ENCODE measurements at regions not wholly inside any gene's neighbourhood (a gene's known extent, or its start where the extent isn't known, plus 50 kb on each side); places are given as distances from the start of the nearest gene placed in this dataset.

DNA sequence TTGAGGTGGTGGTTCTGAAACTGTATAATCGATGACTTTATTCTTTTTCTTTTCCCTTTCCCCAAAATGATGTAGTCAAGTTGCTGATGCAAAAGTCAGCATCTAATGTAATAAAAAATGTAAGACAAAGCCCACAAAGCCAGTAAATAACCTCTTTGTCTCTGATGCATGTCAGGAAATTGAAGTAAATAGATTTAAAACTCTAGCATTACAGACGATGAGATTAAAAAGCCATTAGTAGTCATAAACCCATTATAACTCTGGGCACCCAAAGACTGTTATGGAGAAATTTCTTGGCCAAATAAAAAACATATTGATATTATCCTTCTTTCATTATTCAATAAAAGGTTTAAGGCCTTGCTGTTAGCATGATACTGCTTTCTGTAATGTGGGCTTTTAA is 548.7 kb downstream of the TUSC1 start:
- no peak overlapping the region for H3K27ac ChIP-seq (ENCODE audit: low read depth, low read length, poor library complexity, severe bottlenecking)
- ChIA-PET POLR2A (ENCODE audit: low non-redundant PET) (no interaction called here), CTCF (no interaction called here)
- H3K36me3 ChIP-seq (ENCODE audit: insufficient read depth, low read length, poor library complexity, severe bottlenecking), result no peaks in the 10 kb centered on the region
- BruUV-seq (replicated peaks), result no TSS peak
- no peaks in the 10 kb centered on the region for H3K4me1 ChIP-seq (ENCODE audit: insufficient read depth, low read length, poor library complexity, severe bottlenecking)
- DNase-seq (ENCODE audit: low spot score), result no peak
- H3K4me3 ChIP-seq (ENCODE audit: low read depth, low read length, poor library complexity, severe bottlenecking), result no peak overlapping the region
- H3K9me3 ChIP-seq (ENCODE audit: low read depth, low read length, poor library complexity, severe bottlenecking), result no peaks in the 10 kb centered on the region
- intact Hi-C loops (cut with micrococcal nuclease; ENCODE audit: unreplicated experiment), result no loop called here
- no peaks in the 10 kb centered on the region for H3K27me3 ChIP-seq (replicated peaks; ENCODE audit: insufficient read depth, low read depth, low read length, poor library complexity)
- no peak for TF ChIP-seq CTCF (conservative IDR thresholded peaks at IDR 0.05; ENCODE audit: low read depth, low read length)
- no peak for TF ChIP-seq EZH2 (IDR thresholded peaks at IDR 0.05; ENCODE audit: borderline replicate concordance, low read depth, low read length, poor library complexity, severe bottlenecking)

DNA sequence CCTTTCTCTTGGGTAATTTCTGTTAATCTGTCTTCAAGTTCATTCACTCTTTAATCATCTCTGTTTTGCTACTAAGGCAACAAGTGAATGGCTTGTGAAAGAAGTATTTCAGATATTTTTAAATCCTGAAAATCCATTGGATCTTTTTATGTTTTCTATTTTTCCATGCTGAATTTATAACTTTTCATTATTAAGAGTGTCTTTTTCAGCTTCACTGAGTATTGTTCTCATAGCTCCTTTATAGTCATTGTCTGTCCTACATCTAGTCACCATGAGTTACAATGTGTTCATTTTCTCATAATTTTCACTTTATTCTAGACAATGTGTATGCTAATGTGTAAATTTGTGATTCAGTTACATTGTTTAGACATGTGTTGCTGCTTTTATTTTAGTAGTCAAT is 556.4 kb downstream of the TUSC1 start:
- no peak for DNase-seq (ENCODE audit: low spot score)
- ChIA-PET POLR2A (ENCODE audit: low non-redundant PET) (no interaction called here), CTCF (no interaction called here)
- Histone ChIP-seq H3K27ac (ENCODE audit: low read depth, low read length, poor library complexity, severe bottlenecking) (no peak overlapping the region), H3K4me1 (ENCODE audit: insufficient read depth, low read length, poor library complexity, severe bottlenecking) (no peaks in the 10 kb centered on the region), H3K4me3 (ENCODE audit: low read depth, low read length, poor library complexity, severe bottlenecking) (no peak overlapping the region), H3K36me3 (ENCODE audit: insufficient read depth, low read length, poor library complexity, severe bottlenecking) (no peaks in the 10 kb centered on the region), H3K9me3 (ENCODE audit: low read depth, low read length, poor library complexity, severe bottlenecking) (no peaks in the 10 kb centered on the region), H3K27me3 (replicated peaks; ENCODE audit: insufficient read depth, low read depth, low read length, poor library complexity) (no peaks in the 10 kb centered on the region)
- TF ChIP-seq CTCF (conservative IDR thresholded peaks at IDR 0.05; ENCODE audit: low read depth, low read length) (no peak), EZH2 (IDR thresholded peaks at IDR 0.05; ENCODE audit: borderline replicate concordance, low read depth, low read length, poor library complexity, severe bottlenecking) (no peak)
- intact Hi-C loops (cut with micrococcal nuclease; ENCODE audit: unreplicated experiment), result no loop called here
- BruUV-seq (replicated peaks), result no TSS peak

GRCh38 chr9:25119041-25119440 is 559.2 kb downstream of the TUSC1 start:
- BruUV-seq (replicated peaks), result no TSS peak

More at GRCh38 chr9:25119041-25119440, 559.2 kb downstream of the TUSC1 start:
- no peaks in the 10 kb centered on the region for H3K36me3 ChIP-seq (ENCODE audit: insufficient read depth, low read length, poor library complexity, severe bottlenecking)
- CTCF ChIA-PET, result no interaction called here
- no peaks in the 10 kb centered on the region for H3K9me3 ChIP-seq (ENCODE audit: low read depth, low read length, poor library complexity, severe bottlenecking)
- H3K27me3 ChIP-seq (replicated peaks; ENCODE audit: insufficient read depth, low read depth, low read length, poor library complexity), result no peaks in the 10 kb centered on the region
- intact Hi-C loops (cut with micrococcal nuclease; ENCODE audit: unreplicated experiment), result no loop called here
- no peak overlapping the region for H3K4me3 ChIP-seq (ENCODE audit: low read depth, low read length, poor library complexity, severe bottlenecking)
- H3K27ac ChIP-seq (ENCODE audit: low read depth, low read length, poor library complexity, severe bottlenecking), result no peak overlapping the region
- DNase-seq (ENCODE audit: low spot score), result no peak
- POLR2A ChIA-PET (ENCODE audit: low non-redundant PET), result no interaction called here
- H3K4me1 ChIP-seq (ENCODE audit: insufficient read depth, low read length, poor library complexity, severe bottlenecking), result no peaks in the 10 kb centered on the region
- no peak for TF ChIP-seq EZH2 (IDR thresholded peaks at IDR 0.05; ENCODE audit: borderline replicate concordance, low read depth, low read length, poor library complexity, severe bottlenecking)
- TF ChIP-seq CTCF (conservative IDR thresholded peaks at IDR 0.05; ENCODE audit: low read depth, low read length), result no peak

Measured in A673 (cell line).